Right renal cortex interstitium (tissue), 3 donors: ENCODE measurements at regions not wholly inside any gene's neighbourhood (a gene's known extent, or its start where the extent isn't known, plus 50 kb on each side); places are given as distances from the start of the nearest gene placed in this dataset.

Experiments used
- DNase-seq, 3 donors: peaks; one replicate each; pipeline ENCODE4 v3.0.0-alpha.2; 2013; ENCODE audit warnings: low read depth in 3 of 3, low spot score in 2 of 3

GRCh38 chr11:37404231-37404630 is 806.2 kb upstream of the RAG2 start:
- no peak for DNase-seq

GRCh38 chr11:37402663-37403062 is 804.6 kb upstream of the RAG2 start:
- no peak for DNase-seq

- DNase-seq = no peak
These were observed 796.3 kb upstream of the RAG2 start for GRCh38 chr11:37394236-37394870.

- no peak for DNase-seq
These were observed 793.6 kb upstream of the RAG2 start for GRCh38 chr11:37391615-37392014.

- DNase-seq = peak; percentile 23 to 54 (median 39)
These were observed 792.6 kb upstream of the RAG2 start for GRCh38 chr11:37390576-37391083.

GRCh38 chr11:37378958-37379357 is 780.9 kb upstream of the RAG2 start:
- DNase-seq = no peak

- DNase-seq = no peak
These were observed 774.6 kb upstream of the RAG2 start for GRCh38 chr11:37372667-37373066.

GRCh38 chr11:37371346-37371970 is 773.4 kb upstream of the RAG2 start:
- DNase-seq = no peak

GRCh38 chr11:37370817-37371216 is 772.8 kb upstream of the RAG2 start:
- no peak for DNase-seq

GRCh38 chr11:37364246-37364839 is 766.3 kb upstream of the RAG2 start:
- DNase-seq = no peak

GRCh38 chr11:37353192-37353591 is 755.2 kb upstream of the RAG2 start:
- DNase-seq = no peak

GRCh38 chr11:37352485-37352884 is 754.4 kb upstream of the RAG2 start:
- no peak for DNase-seq

GRCh38 chr11:37343290-37343689 is 745.3 kb upstream of the RAG2 start:
- DNase-seq = no peak

GRCh38 chr11:37336401-37336800 is 738.4 kb upstream of the RAG2 start:
- no peak for DNase-seq

GRCh38 chr11:37333345-37333744 is 735.3 kb upstream of the RAG2 start:
- no peak for DNase-seq

- no peak for DNase-seq
These were observed 725.8 kb upstream of the RAG2 start for GRCh38 chr11:37323843-37324242.

GRCh38 chr11:37322333-37323194 is 724.5 kb upstream of the RAG2 start:
- DNase-seq = no peak

GRCh38 chr11:37320921-37321320 is 722.9 kb upstream of the RAG2 start:
- DNase-seq = no peak

- no peak for DNase-seq
These were observed 719.8 kb upstream of the RAG2 start for GRCh38 chr11:37317803-37318202.

- no peak for DNase-seq
These were observed 715.2 kb upstream of the RAG2 start for GRCh38 chr11:37313266-37313665.

- DNase-seq = no peak
These were observed 708.5 kb upstream of the RAG2 start for GRCh38 chr11:37306563-37306962.
